ENCODE measurements at regions not wholly inside any gene's neighbourhood (a gene's known extent, or its start where the extent isn't known, plus 50 kb on each side); places are given as distances from the start of the nearest gene placed in this dataset.

DNA sequence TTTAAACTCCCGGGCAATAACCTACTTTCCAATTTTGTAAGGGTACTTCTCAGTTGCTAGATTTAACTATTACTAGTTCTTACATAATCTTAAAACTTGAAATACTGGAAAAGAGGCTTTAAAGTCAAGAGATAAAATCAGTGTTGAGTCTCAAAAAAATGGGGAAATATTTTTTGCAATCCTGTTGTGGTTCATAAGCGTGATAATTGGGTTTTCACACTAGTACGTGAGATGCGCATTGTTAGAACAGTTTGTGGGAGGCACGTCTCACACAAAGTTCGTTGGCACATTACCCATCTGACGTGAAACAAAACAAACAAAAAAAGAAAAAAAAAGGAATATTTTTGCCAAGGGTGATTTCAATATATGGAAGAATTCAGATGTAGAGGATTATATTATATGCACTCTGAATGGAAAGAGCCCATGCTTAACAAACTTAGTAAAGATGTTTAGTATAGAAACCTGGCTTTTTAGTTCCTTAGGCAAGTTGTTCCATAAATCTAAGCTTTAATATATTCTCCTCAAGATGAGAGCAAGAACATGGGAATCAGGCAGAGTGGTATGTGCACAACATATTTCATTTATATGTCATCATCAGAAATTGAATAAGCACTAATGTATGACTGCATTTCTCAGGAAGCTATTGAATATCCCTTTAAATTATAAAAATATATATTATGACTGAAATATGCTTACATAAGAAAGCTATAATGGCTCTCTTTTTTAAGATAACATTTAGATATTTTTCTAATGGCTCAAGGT is 73.9 kb upstream of the TNFSF4 start:
- no peaks in the 10 kb centered on the region for H4K20me1 ChIP-seq (ENCODE audit: insufficient read depth, low read length)
- H3K79me2 ChIP-seq (ENCODE audit: low read length), result no peaks in the 10 kb centered on the region
- TF ChIP-seq, protein P1, sequence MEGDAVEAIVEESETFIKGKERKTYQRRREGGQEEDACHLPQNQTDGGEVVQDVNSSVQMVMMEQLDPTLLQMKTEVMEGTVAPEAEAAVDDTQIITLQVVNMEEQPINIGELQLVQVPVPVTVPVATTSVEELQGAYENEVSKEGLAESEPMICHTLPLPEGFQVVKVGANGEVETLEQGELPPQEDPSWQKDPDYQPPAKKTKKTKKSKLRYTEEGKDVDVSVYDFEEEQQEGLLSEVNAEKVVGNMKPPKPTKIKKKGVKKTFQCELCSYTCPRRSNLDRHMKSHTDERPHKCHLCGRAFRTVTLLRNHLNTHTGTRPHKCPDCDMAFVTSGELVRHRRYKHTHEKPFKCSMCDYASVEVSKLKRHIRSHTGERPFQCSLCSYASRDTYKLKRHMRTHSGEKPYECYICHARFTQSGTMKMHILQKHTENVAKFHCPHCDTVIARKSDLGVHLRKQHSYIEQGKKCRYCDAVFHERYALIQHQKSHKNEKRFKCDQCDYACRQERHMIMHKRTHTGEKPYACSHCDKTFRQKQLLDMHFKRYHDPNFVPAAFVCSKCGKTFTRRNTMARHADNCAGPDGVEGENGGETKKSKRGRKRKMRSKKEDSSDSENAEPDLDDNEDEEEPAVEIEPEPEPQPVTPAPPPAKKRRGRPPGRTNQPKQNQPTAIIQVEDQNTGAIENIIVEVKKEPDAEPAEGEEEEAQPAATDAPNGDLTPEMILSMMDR (IDR thresholded peaks at IDR 0.05; ENCODE audit: low read depth, low read length), result no peak
- TF ChIP-seq EZH2phosphoT487 (IDR thresholded peaks at IDR 0.05; ENCODE audit: low read depth), result no peak
- peaks cover 30% of the 10 kb centered on the region for H3K4me1 ChIP-seq (ENCODE audit: low read length)
- H3K9ac ChIP-seq (ENCODE audit: low read length), result no peak overlapping the region
- no peak overlapping the region for H3K4me3 ChIP-seq (ENCODE audit: low read length)
- H3K9me3 ChIP-seq (ENCODE audit: insufficient read depth, low read length), result no peaks in the 10 kb centered on the region
- H3K27me3 ChIP-seq (ENCODE audit: low read depth, low read length), result no peaks in the 10 kb centered on the region
- H3K27ac ChIP-seq (ENCODE audit: low read length), result no peak overlapping the region
- no peak overlapping the region for H3K4me2 ChIP-seq (ENCODE audit: low read length)
- no peaks in the 10 kb centered on the region for H3K36me3 ChIP-seq (replicated peaks; ENCODE audit: low read depth, low read length)
- no peak overlapping the region for H2AFZ ChIP-seq (ENCODE audit: low read depth, low read length)

DNA sequence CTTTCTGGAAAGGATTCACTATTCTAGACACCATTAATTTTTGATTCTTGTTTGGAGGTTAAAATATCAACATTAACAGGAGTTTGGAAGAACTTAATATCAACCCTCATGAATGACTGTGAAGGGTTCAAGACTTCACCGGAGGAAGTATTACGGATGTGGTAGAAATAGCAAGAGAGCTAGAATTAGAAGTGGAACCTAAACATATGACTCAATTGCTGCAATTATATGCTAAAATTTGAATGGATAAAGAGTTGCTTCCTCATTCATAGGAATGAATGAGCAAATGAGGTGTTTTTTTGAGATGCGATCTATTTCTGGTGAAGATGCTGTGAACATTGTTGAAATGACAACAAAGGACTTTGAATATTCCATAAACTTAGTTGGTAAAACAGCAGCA is 77.9 kb upstream of the TNFSF4 start:
- Histone ChIP-seq H3K36me3 (replicated peaks; ENCODE audit: low read depth, low read length) (no peaks in the 10 kb centered on the region), H2AFZ (ENCODE audit: low read depth, low read length) (no peak overlapping the region), H3K4me1 (ENCODE audit: low read length) (peaks cover 16% of the 10 kb centered on the region), H3K27me3 (ENCODE audit: low read depth, low read length) (no peaks in the 10 kb centered on the region), H3K4me2 (ENCODE audit: low read length) (peak overlapping the region; percentile 37), H3K27ac (ENCODE audit: low read length) (no peak overlapping the region), H3K9ac (ENCODE audit: low read length) (no peak overlapping the region), H3K79me2 (ENCODE audit: low read length) (no peaks in the 10 kb centered on the region), H3K4me3 (ENCODE audit: low read length) (no peak overlapping the region), H3K9me3 (ENCODE audit: insufficient read depth, low read length) (no peaks in the 10 kb centered on the region), H4K20me1 (ENCODE audit: insufficient read depth, low read length) (no peaks in the 10 kb centered on the region)
- TF ChIP-seq, protein P1 (IDR thresholded peaks at IDR 0.05; ENCODE audit: low read depth, low read length), result no peak
- TF ChIP-seq EZH2phosphoT487 (IDR thresholded peaks at IDR 0.05; ENCODE audit: low read depth), result no peak

DNA sequence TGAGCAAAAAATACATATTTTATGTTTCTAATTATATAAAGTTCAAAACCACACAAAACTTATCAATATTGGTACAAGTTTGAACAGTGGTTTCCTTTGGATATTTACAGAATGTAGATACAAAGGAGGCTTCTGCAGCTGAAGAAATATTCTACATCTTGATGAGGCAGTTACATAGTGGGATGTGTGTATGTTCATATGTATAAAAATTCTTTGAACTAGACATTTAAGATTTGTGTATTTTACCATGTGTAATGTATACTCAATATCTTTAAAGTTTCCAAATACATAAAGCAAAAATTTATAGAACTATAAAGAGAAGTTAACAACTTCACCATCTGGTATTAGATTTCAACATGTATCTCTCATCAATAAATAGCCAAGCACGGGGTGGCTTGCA is 80.7 kb upstream of the TNFSF4 start:
- Histone ChIP-seq H3K9me3 (ENCODE audit: insufficient read depth, low read length) (no peaks in the 10 kb centered on the region), H3K27me3 (ENCODE audit: low read depth, low read length) (no peaks in the 10 kb centered on the region), H3K4me3 (ENCODE audit: low read length) (no peak overlapping the region), H3K9ac (ENCODE audit: low read length) (no peak overlapping the region), H3K79me2 (ENCODE audit: low read length) (no peaks in the 10 kb centered on the region), H4K20me1 (ENCODE audit: insufficient read depth, low read length) (no peaks in the 10 kb centered on the region), H3K27ac (ENCODE audit: low read length) (no peak overlapping the region), H3K36me3 (replicated peaks; ENCODE audit: low read depth, low read length) (no peaks in the 10 kb centered on the region), H3K4me1 (ENCODE audit: low read length) (peaks cover 16% of the 10 kb centered on the region), H3K4me2 (ENCODE audit: low read length) (no peak overlapping the region), H2AFZ (ENCODE audit: low read depth, low read length) (no peak overlapping the region)
- TF ChIP-seq EZH2phosphoT487 (IDR thresholded peaks at IDR 0.05; ENCODE audit: low read depth), result no peak
- TF ChIP-seq, protein P1 (IDR thresholded peaks at IDR 0.05; ENCODE audit: low read depth, low read length), result no peak

DNA sequence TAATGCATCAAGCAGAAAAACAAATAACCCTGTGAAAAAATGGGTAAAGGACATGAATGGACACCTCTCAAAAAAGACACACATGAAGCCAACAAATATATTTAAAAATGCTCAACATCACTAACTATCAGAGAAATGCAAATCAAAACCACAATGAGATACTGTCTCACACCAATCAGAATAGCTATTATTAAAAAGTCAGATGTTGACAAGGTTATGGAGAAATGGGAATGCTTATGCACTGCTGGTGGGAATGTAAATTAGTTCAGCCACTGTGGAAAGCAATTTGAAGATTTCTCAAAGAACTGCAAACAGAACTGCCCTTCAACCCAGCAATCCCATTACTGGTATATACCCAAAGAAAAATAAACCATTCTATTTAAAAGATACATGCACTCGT is 86.6 kb upstream of the TNFSF4 start:
- Histone ChIP-seq H4K20me1 (ENCODE audit: insufficient read depth, low read length) (no peaks in the 10 kb centered on the region), H3K4me1 (ENCODE audit: low read length) (peaks cover 31% of the 10 kb centered on the region), H2AFZ (ENCODE audit: low read depth, low read length) (no peak overlapping the region), H3K4me2 (ENCODE audit: low read length) (no peak overlapping the region), H3K27ac (ENCODE audit: low read length) (no peak overlapping the region), H3K4me3 (ENCODE audit: low read length) (no peak overlapping the region), H3K36me3 (replicated peaks; ENCODE audit: low read depth, low read length) (peaks cover 8% of the 10 kb centered on the region), H3K79me2 (ENCODE audit: low read length) (no peaks in the 10 kb centered on the region), H3K9me3 (ENCODE audit: insufficient read depth, low read length) (no peaks in the 10 kb centered on the region), H3K9ac (ENCODE audit: low read length) (no peak overlapping the region), H3K27me3 (ENCODE audit: low read depth, low read length) (no peaks in the 10 kb centered on the region)
- TF ChIP-seq, protein P1 (IDR thresholded peaks at IDR 0.05; ENCODE audit: low read depth, low read length), result no peak
- TF ChIP-seq EZH2phosphoT487 (IDR thresholded peaks at IDR 0.05; ENCODE audit: low read depth), result no peak
